ENCODE measurements at regions not wholly inside any gene's neighbourhood (a gene's known extent, or its start where the extent isn't known, plus 50 kb on each side); places are given as distances from the start of the nearest gene placed in this dataset.

DNA sequence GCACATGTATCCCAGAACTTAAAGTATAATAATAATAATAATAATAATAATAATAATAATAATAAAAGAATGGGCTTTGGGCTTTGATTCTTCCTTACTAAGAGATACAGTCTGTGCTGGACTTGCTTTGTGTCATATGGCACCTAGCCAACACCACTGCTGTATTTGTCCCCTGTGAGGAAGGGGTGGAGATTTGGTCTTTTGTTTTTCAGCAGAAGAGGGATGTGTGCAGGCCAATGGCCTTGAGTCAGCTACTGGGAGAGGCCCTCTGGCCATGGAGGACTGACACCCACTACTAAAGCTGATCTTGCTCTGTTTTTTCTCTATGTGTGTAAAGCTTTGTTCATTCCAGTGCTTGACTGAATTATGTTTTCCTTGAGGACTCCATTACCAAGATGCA lies 573.0 kb upstream of the PCDH15 start:
- DNase-seq (ENCODE audit: low spot score) = no peak

DNA sequence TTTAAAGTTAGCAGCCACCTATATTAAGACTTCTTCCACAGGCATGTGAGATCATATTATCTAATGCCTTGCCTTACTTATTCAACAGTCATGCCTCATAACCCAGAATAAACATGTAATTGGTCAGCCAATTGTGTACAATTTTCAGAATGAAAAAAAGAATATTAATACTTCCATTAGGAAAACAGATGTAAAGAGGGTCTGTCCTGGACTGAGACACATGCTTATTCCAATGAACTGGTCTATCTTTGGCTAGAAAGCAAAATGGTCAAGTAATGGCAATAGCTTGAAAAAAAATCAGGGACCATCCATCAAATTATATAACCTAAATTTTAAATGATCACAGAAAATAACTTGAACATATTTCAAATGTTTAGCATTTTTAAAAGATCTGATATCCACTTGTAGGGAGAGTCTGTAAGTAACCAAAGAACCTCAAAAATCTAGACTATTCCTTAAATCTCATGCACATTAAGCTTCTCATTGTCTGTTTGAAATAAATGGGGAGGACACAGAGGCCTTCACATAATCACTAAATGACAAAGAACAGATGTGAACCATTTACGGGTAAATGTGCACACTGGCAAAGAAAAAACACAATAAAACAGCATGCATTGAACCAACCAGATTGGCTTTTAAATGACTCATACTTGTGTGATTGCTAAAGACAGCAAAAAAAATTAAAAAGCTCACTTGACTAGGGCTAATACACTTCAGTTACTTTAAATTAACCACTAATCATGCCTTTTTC lies 568.8 kb upstream of the PCDH15 start:
- no peak for DNase-seq (ENCODE audit: low spot score)

DNA sequence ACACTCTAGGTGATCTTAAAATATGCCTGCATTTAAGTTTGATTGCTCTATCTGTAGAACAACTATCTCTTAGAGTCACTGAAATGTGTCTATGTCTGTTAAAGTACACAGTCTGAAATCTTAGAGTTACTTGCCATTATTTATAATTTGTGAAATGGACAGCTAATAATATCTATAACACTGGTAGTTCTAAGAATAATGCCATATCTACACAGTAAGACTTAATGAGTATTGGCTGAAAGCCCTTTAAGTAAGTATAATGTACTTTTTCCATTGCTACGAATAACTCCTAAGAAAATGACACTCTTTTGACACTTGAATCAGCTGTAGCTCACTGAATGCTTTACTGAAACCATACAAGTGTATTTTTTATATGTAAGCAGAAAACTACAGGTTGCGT lies 567.4 kb upstream of the PCDH15 start:
- no peak for DNase-seq (ENCODE audit: low spot score)

DNA sequence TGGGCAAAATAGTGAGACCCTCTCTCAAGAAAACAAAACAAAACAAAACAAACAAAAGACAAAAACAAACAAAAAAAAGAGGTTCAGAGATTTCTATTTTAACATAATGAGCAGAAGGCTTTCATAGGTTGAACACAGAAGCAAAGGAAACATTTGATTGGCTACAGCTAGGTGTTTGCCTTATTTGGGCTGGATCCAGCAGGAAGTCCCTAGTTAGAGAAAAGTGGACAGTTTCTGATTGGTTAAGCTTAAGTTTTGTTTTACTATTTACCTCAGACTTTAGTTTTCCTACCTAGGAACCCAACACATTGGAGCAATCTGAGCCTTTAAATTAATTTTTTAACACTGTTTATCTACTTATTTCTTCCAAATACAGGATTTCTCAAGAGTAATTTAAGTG lies 566.5 kb upstream of the PCDH15 start:
- DNase-seq (ENCODE audit: low spot score) = no peak

- no peak for DNase-seq (ENCODE audit: low spot score)
These were observed 557.5 kb upstream of the PCDH15 start for GRCh38 chr10:55358539-55358938.

DNA sequence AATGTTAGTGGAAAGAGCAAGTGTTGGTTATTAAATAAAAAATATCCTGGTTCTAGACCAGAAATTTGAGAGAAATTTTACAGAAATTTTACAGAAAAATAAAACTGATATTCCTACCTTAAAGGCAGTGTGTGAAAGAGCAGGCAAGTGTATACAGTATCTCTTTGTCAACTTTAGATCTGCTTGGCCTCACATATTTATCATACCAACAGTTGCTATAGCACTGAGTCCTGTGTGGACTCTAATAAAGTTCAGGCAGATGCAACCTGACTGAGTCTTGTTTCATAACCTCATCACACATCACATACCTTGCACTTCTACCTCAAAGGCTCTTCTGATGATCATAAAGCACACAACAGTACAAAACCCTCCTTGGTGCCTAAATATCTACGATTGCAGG lies 552.4 kb upstream of the PCDH15 start:
- DNase-seq (ENCODE audit: low spot score) = no peak

GRCh38 chr10:55351431-55351830 lies 550.4 kb upstream of the PCDH15 start:
- no peak for DNase-seq (ENCODE audit: low spot score)

DNA sequence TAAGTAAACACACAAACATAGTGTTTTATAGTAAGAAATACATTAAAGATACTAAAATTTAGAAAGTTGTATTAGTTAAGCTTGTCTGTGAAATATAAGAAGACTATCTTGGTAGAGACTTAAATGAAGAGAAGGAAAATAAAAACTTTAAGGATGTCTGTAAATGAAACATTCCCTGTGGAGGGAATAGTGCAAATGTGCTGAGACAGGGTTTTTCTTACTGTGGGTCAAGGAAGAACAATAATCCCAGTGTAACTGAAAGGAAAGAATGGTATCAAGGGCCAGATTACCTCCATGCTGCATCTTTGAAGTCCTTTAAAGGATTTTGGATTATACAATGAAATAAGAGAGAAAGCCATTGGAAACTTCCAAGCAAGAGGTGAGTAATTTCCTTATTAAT lies 547.5 kb upstream of the PCDH15 start:
- DNase-seq (ENCODE audit: low spot score) = no peak

DNA sequence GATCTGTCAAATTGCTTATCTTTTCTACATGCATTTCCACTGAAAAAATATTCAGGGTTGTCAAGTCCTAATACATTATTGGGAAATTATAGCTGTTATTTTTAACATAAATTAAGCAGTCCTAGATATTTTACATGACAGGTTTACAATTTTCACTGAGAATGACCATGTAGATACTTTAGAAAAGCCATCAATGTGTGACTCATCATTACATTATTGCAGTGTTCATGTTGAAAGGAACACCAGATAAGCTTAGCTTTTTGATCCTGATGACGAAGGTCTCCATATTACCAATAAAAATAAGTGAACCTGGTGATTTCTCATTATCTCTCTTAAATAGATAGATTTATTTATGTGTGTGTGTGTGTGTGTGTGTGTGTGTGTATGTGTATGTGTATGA lies 529.5 kb upstream of the PCDH15 start:
- no peak for DNase-seq (ENCODE audit: low spot score)

- DNase-seq (ENCODE audit: low spot score) = no peak
These were observed 528.8 kb upstream of the PCDH15 start for GRCh38 chr10:55329796-55330195.

DNA sequence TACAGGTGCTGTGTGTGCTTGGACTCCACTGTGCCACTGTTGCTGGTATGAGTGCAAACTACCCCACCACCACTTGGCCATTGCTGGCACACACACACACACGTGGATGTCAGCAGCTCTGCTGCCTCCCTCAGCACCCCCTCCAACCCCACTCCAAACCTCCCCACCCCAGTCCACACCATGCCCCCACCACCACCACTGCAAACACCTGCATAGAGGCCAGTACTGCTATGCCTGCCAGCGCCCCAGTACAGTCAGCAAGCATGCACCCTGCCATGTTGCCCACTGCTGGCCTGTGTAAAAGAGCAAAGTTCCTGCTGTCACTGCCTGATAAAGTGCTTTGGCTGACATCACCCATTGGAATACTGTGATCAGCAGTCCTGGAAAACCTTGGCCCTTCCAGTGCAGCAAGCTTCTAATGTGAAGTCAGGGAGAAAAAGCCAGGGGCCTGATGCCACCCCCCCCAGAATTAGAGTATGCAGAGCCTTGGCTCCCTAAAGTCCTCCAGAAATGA lies 519.2 kb upstream of the PCDH15 start:
- DNase-seq (ENCODE audit: low spot score) = no peak

GRCh38 chr10:55311848-55312635 lies 511.0 kb upstream of the PCDH15 start:
- DNase-seq (ENCODE audit: low spot score) = no peak

GRCh38 chr10:55310143-55310542 lies 509.1 kb upstream of the PCDH15 start:
- DNase-seq (ENCODE audit: low spot score) = no peak

DNA sequence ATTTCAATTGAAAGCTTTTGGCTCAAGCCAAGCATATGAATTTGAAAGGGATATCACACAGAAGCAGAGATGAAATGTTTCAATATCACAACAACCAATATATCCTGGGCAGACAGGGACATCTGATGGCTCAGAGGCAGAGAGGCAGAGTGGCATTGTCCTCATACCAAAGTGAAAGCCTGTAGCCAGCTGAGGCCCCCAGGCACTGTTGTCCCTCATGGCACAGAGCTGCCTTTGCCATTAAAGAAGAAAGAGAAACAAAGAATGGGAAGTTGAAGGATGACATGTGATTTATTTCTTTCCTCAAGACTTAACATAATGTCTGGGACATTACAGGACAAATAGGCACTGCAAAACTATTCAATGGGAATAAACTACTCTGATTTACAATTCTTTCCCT lies 504.3 kb upstream of the PCDH15 start:
- DNase-seq (ENCODE audit: low spot score) = no peak

- DNase-seq (ENCODE audit: low spot score) = peak; percentile 28
These were observed 486.3 kb upstream of the PCDH15 start for GRCh38 chr10:55287346-55287745.

DNA sequence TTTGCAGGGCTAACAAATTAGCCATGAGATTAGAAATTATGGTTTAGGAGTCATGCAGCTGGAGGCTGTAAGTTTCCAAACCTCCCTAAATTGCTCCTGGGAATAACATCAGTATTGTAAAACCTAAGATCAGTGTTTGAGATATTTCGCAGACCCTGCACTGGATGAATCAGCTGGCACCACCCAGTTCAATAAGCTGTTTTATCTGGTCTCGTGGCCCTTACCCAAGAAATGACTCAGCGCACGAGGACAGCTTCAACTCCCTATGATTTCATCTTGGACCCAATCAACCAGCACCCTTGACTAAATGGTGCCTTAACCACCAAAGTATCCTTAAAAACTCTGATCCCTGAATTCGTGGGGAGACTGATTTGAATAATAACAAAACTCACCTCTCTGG lies 482.0 kb upstream of the PCDH15 start:
- DNase-seq (ENCODE audit: low spot score) = no peak

GRCh38 chr10:55280696-55281095 lies 479.7 kb upstream of the PCDH15 start:
- DNase-seq (ENCODE audit: low spot score) = no peak

DNA sequence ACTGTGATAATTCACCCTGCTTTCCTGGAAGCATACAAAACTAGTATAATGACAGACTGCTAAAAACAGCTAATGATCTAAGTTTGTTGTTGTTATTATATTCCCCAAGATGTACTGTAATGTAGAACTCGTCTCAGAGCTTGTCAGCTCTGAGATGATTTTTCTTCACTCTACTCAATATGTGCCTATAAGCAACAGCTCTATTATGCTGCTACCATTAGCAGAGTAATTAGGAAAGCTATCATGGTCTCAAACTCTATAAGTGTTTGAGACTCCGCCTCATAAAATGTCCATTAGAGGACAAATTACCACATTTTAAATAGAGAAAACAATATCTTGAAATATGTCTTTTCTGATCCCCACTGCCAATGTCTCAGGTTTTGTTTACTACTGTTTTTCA lies 476.5 kb upstream of the PCDH15 start:
- DNase-seq (ENCODE audit: low spot score) = no peak

- no peak for DNase-seq (ENCODE audit: low spot score)
These were observed 473.3 kb upstream of the PCDH15 start for GRCh38 chr10:55274367-55274766.

DNA sequence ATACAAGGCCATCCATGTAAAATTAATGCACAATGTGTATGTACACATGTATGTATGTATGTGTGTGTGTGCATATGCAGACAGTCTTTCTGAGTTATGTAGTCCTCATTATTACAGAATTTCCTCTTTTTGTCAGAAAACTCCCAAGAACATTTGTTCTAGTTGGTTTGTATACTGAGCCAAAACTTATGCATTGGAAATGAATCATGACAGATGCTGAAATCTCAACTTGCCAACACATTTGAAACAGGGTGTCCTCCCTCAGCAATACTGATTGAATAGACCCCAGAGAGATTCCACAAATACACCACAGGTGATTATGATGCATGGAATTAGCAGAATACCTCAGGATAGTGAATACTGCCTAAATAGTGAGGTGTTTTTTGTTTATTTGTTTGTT lies 472.9 kb upstream of the PCDH15 start:
- no peak for DNase-seq (ENCODE audit: low spot score)

DNA sequence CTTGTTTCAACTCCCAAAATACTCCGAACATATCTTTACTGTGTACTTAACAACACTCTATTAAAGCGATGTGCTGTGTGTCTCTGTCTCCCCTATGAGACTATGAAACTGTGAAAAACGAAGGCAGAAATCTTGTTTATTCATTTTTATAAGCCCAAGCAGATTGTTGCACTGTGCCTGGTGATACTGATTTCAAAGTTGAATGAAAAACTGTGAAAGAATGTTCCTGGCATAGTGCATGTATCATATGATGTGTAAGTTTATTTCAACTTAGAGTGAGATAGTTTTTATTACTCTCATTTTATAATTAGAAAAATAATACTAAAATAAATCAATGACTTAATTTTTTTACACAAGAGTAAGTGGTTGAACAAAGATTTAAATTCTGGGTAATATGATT lies 471.9 kb upstream of the PCDH15 start:
- no peak for DNase-seq (ENCODE audit: low spot score)

GRCh38 chr10:55266797-55267196 lies 465.8 kb upstream of the PCDH15 start:
- no peak for DNase-seq (ENCODE audit: low spot score)

GRCh38 chr10:55263327-55263726 lies 462.3 kb upstream of the PCDH15 start:
- no peak for DNase-seq (ENCODE audit: low spot score)

DNA sequence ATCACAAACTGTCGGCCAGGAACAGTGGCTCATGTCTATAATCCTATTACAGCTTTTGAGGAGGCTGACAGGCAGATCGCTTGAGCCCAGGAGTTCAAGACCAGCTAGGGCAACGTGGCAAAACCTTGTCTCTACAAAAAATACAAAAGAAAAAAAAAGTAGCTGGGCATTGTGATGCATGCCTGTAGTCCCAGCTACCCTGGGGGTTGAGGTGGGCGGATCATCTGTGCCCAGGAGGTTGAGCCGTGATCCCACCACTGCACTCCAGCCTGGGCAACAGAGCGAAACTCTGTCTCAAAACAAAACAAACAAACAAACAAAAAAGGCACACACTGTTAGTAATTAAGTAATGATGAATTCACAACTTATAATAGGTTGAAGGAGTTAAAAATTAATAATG lies 441.5 kb upstream of the PCDH15 start:
- no peak for DNase-seq (ENCODE audit: low spot score)

Measured in RKO (cell line).